ENCODE measurements at regions not wholly inside any gene's neighbourhood (a gene's known extent, or its start where the extent isn't known, plus 50 kb on each side); places are given as distances from the start of the nearest gene placed in this dataset.

- Histone ChIP-seq H3K9ac (ENCODE audit: low read length) (no peak overlapping the region), H3K4me3 (ENCODE audit: insufficient read depth, low read length, poor library complexity, severe bottlenecking) (no peak overlapping the region), H3F3A (ENCODE audit: insufficient read depth) (no peaks in the 10 kb centered on the region), H3K4me2 (ENCODE audit: low read depth, low read length, poor library complexity, severe bottlenecking) (no peak overlapping the region), H3K9me2 (replicated peaks; ENCODE audit: insufficient read depth, low read length) (no peaks in the 10 kb centered on the region), H3K27me3 (ENCODE audit: low read length) (no peaks in the 10 kb centered on the region), H3K9me3 (ENCODE audit: insufficient read depth, low read length) (no peaks in the 10 kb centered on the region), H3K27ac (ENCODE audit: low read depth, low read length) (no peak overlapping the region), H2AFZ (ENCODE audit: low read depth, low read length, severe bottlenecking) (no peak overlapping the region), H3K79me2 (ENCODE audit: insufficient read depth, low read length) (no peaks in the 10 kb centered on the region), H4K20me1 (ENCODE audit: low read depth, low read length) (no peaks in the 10 kb centered on the region), H3K36me3 (ENCODE audit: low read length) (no peaks in the 10 kb centered on the region)
- TF ChIP-seq EZH2phosphoT487 (conservative IDR thresholded peaks at IDR 0.05; ENCODE audit: low read length) (no peak), CTCF (IDR thresholded peaks at IDR 0.05; ENCODE audit: insufficient read depth, low read length, poor library complexity, severe bottlenecking) (no peak)
Measured at GRCh38 chr17:77905266-77905665, 53.2 kb upstream of the TNRC6C start.

- Histone ChIP-seq H3K4me2 (ENCODE audit: low read depth, low read length, poor library complexity, severe bottlenecking) (no peak overlapping the region), H3K4me3 (ENCODE audit: insufficient read depth, low read length, poor library complexity, severe bottlenecking) (no peak overlapping the region), H3F3A (ENCODE audit: insufficient read depth) (no peaks in the 10 kb centered on the region), H3K9me3 (ENCODE audit: insufficient read depth, low read length) (no peaks in the 10 kb centered on the region), H3K9ac (ENCODE audit: low read length) (no peak overlapping the region), H3K9me2 (replicated peaks; ENCODE audit: insufficient read depth, low read length) (no peaks in the 10 kb centered on the region), H2AFZ (ENCODE audit: low read depth, low read length, severe bottlenecking) (no peak overlapping the region), H4K20me1 (ENCODE audit: low read depth, low read length) (no peaks in the 10 kb centered on the region), H3K27ac (ENCODE audit: low read depth, low read length) (no peak overlapping the region), H3K36me3 (ENCODE audit: low read length) (no peaks in the 10 kb centered on the region), H3K79me2 (ENCODE audit: insufficient read depth, low read length) (no peaks in the 10 kb centered on the region), H3K27me3 (ENCODE audit: low read length) (no peaks in the 10 kb centered on the region)
- TF ChIP-seq EZH2phosphoT487 (conservative IDR thresholded peaks at IDR 0.05; ENCODE audit: low read length) = no peak
- TF ChIP-seq CTCF (IDR thresholded peaks at IDR 0.05; ENCODE audit: insufficient read depth, low read length, poor library complexity, severe bottlenecking) = no peak
Measured at GRCh38 chr17:77905766-77906165, 52.7 kb upstream of the TNRC6C start.

DNA sequence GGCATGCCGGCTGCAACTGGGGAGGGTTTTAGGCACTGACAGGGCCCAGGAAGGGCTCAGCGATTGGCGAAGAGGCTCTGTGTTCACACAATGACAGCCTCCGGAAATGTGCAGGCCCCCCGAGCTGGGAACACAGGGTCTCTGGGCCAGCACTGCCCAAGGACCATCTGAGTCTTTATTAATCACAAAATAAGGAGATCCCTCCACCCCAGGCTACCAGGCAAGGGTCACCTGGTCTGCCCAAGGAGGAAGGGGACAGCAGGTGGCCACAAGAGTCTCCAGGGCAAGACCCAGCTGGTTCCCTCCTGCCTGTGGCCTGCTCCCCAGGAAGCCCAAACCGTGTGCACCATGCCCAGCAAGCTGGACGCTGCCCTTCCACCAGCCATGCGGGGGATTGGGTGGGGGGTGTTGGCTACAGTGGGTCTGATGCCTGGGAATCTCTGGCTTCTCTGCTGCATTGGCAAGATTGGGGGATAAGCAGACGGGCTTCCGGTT lies 52.1 kb upstream of the TNRC6C start:
- no peak overlapping the region for H3K4me2 ChIP-seq (ENCODE audit: low read depth, low read length, poor library complexity, severe bottlenecking)
- H3K9me2 ChIP-seq (replicated peaks; ENCODE audit: insufficient read depth, low read length) = no peaks in the 10 kb centered on the region
- H3K79me2 ChIP-seq (ENCODE audit: insufficient read depth, low read length) = no peaks in the 10 kb centered on the region
- no peak for TF ChIP-seq CTCF (IDR thresholded peaks at IDR 0.05; ENCODE audit: insufficient read depth, low read length, poor library complexity, severe bottlenecking)
- TF ChIP-seq EZH2phosphoT487 (conservative IDR thresholded peaks at IDR 0.05; ENCODE audit: low read length) = no peak
- H3K4me3 ChIP-seq (ENCODE audit: insufficient read depth, low read length, poor library complexity, severe bottlenecking) = no peak overlapping the region
- H2AFZ ChIP-seq (ENCODE audit: low read depth, low read length, severe bottlenecking) = no peak overlapping the region
- H4K20me1 ChIP-seq (ENCODE audit: low read depth, low read length) = no peaks in the 10 kb centered on the region
- no peak overlapping the region for H3K27ac ChIP-seq (ENCODE audit: low read depth, low read length)
- H3K27me3 ChIP-seq (ENCODE audit: low read length) = no peaks in the 10 kb centered on the region
- no peaks in the 10 kb centered on the region for H3F3A ChIP-seq (ENCODE audit: insufficient read depth)
- H3K36me3 ChIP-seq (ENCODE audit: low read length) = no peaks in the 10 kb centered on the region
- no peaks in the 10 kb centered on the region for H3K9me3 ChIP-seq (ENCODE audit: insufficient read depth, low read length)
- H3K9ac ChIP-seq (ENCODE audit: low read length) = no peak overlapping the region
